Bronchial epithelial cell (primary cell): ENCODE measurements at regions not wholly inside any gene's neighbourhood (a gene's known extent, or its start where the extent isn't known, plus 50 kb on each side); places are given as distances from the start of the nearest gene placed in this dataset.

Experiments used
- DNase-seq: peaks from one replicate; pipeline ENCODE4 v3.0.0-alpha.2; 2010; ENCODE audit warnings: low read depth
- FAIRE-seq: peaks from 2 replicates; lab custom pipeline; 2011; peaks lifted over from hg19 to GRCh38; lab: Jason Lieb, UNC
- H3K27me3 ChIP-seq: 2 replicates; pipeline ENCODE4 v1.5.1; 2011; ENCODE audit warnings: low read length; ENCODE audit not compliant: control insufficient read depth, insufficient read depth
- H3K36me3 ChIP-seq: 2 replicates; pipeline ENCODE4 v1.5.1; 2011; ENCODE audit warnings: low read length; ENCODE audit not compliant: control insufficient read depth, insufficient read depth
- H3K4me3 ChIP-seq: 2 replicates; pipeline ENCODE4 v1.5.1; 2011; ENCODE audit warnings: mild to moderate bottlenecking, low read depth, low read length, control low read depth
- CTCF ChIP-seq: IDR thresholded peaks from 2 replicates; pipeline ENCODE4 v1.5.1; 2011; ENCODE audit warnings: mild to moderate bottlenecking, moderate library complexity, low read length, control low read depth, inconsistent platforms; ENCODE audit not compliant: insufficient read depth, severe bottlenecking

- Histone ChIP-seq H3K27me3 (no peaks in the 10 kb centered on the region), H3K4me3 (no peak overlapping the region), H3K36me3 (no peaks in the 10 kb centered on the region)
- FAIRE-seq (no peak), DNase-seq (peak; percentile 1)
- no peak for TF ChIP-seq CTCF
These were observed 1086.9 kb downstream of the XPNPEP1 start for GRCh38 chr10:108836362-108836761.

- TF ChIP-seq CTCF, result no peak
- no peak for FAIRE-seq
- DNase-seq, result no peak
- Histone ChIP-seq H3K36me3 (no peaks in the 10 kb centered on the region), H3K27me3 (no peaks in the 10 kb centered on the region), H3K4me3 (no peak overlapping the region)
These were observed 1101.3 kb downstream of the XPNPEP1 start for GRCh38 chr10:108822026-108822425.

GRCh38 chr10:108819302-108819701 is 1104.0 kb downstream of the XPNPEP1 start:
- Histone ChIP-seq H3K4me3 (no peak overlapping the region), H3K36me3 (no peaks in the 10 kb centered on the region), H3K27me3 (no peaks in the 10 kb centered on the region)
- no peak for FAIRE-seq
- TF ChIP-seq CTCF, result no peak
- no peak for DNase-seq

GRCh38 chr10:108817584-108817983 is 1105.7 kb downstream of the XPNPEP1 start:
- no peak for TF ChIP-seq CTCF
- DNase-seq, result no peak
- H3K4me3 ChIP-seq, result no peak overlapping the region
- H3K36me3 ChIP-seq, result no peaks in the 10 kb centered on the region
- no peaks in the 10 kb centered on the region for H3K27me3 ChIP-seq
- no peak for FAIRE-seq

- FAIRE-seq, result no peak
- no peak for DNase-seq
- Histone ChIP-seq H3K27me3 (no peaks in the 10 kb centered on the region), H3K36me3 (no peaks in the 10 kb centered on the region), H3K4me3 (no peak overlapping the region)
- TF ChIP-seq CTCF, result no peak
These were observed 1106.2 kb downstream of the XPNPEP1 start for GRCh38 chr10:108817135-108817534.

- Histone ChIP-seq H3K4me3 (no peak overlapping the region), H3K27me3 (no peaks in the 10 kb centered on the region), H3K36me3 (no peaks in the 10 kb centered on the region)
- DNase-seq, result no peak
- no peak for TF ChIP-seq CTCF
- FAIRE-seq, result no peak
These were observed 1110.4 kb downstream of the XPNPEP1 start for GRCh38 chr10:108812906-108813305.
